ENCODE measurements at regions not wholly inside any gene's neighbourhood (a gene's known extent, or its start where the extent isn't known, plus 50 kb on each side); places are given as distances from the start of the nearest gene placed in this dataset.

DNA sequence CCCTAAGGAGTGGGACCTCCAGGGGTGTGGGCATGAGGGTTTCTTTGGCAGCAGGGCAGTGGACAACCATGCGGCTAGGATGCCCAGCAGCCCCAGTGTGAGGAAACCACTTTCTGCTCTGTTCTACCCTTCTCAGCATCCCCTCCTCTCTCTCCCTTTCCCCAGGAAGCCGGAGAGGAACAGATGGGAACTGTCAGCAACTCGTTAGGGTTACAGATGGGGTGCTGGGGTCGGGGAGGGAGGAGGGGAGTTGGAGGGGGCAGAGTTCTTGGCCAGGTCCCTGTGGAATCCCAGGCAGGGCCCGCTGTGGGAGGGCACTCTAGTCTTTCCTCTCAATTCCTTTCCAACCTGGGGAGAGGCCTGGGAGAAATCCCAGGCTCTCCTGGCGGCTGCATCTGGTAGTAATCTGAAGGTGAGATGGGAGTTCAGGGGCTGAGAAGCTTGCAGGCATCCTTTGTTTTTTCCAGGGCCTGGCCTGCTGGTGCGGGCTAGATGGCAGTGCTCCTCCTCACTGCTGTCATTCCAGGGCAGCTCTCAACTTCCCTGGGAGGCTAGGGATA lies 93.9 kb upstream of the CSF3R start:
- DNase-seq (ENCODE audit: low read depth in 2 of 2): no peak

DNA sequence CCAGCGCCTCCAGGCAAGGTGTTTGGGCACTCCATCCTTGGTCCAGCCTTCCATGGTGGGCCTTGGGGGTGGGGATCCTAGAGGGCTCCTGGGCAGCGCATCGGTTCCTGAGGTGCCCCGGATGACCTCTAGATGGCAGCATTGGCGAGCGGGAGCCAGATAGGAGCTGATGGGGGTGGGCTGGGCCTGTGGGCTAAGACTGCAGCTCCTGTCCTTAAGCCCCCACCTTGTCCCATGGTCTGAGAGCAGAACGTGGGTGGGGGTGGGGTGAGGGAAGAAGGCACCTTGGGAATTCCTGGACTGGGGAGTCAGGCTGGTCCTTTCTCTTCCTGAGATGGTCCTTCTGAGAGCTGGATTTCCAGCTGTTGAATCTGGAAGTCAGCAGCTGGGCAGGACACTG lies 93.4 kb upstream of the CSF3R start:
- DNase-seq (ENCODE audit: low read depth in 2 of 2): peak; percentile 3 to 5

DNA sequence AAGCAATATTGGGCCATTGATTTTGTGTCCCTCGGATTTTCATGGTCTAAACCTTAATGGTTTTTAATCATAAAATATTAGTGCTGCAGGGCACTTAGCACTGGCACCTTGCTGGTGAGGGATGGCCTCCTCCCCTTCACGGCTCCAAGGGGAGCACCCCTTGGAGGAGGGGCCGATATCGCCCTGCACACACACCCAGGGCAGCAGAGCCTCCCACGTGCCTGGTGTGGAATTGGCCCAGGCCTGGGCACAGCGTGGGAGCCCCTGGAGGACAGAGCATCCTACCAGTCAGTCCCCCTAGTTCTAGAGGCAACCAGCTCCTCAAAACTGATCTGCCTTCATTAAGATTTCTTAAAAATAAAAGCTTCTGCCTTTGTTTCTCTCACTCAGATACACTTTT lies 90.7 kb upstream of the CSF3R start:
- DNase-seq (ENCODE audit: low read depth in 2 of 2): no peak

DNA sequence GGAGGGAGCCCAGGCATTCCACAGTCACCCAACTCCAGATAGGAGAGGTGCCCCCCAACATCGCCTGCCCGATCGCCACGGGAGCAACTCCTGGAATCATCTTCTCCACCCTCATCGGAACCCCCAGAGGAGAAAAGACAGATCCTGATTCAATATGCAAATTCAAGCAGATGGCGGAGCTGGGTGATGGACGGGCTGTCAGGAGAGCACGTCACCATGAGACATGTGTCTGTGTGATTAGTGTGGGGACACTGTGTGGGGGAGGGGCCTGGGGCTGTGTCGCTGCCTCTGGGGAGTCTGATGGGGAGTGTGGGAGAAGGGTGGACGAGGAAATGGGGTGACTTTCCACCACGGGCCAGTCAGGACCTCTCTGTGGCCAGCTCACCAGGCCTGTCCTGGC lies 90.2 kb upstream of the CSF3R start:
- DNase-seq (ENCODE audit: low read depth in 2 of 2): no peak

DNA sequence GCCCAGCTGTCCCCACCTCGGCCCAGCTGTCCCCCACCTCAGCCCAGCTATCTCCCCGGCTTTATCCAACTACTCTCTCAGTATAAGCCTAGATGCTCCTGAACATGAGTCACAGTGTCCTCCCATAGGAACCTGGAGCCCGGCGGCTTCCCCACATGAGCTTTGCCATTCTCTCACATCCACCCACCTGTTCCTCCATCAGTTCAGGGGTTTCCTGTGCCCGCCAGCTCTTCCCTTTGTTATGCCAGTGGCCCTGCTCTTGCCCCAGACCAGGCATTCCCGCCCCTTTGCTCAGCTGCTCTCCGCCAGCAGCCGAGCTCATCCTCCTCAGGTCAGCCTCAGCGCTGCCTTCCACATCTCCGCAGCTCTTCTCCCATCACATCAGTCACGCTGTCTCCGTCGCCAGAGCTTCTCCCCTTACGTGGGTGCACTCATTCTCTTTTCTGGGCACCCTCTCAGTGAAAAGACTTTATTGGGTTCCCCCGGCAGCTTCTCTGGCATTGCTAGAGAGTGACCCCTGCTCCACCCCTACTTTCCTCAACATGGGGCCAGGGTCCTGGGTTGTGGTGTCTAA lies 89.5 kb upstream of the CSF3R start:
- DNase-seq (ENCODE audit: low read depth in 2 of 2): no peak

DNA sequence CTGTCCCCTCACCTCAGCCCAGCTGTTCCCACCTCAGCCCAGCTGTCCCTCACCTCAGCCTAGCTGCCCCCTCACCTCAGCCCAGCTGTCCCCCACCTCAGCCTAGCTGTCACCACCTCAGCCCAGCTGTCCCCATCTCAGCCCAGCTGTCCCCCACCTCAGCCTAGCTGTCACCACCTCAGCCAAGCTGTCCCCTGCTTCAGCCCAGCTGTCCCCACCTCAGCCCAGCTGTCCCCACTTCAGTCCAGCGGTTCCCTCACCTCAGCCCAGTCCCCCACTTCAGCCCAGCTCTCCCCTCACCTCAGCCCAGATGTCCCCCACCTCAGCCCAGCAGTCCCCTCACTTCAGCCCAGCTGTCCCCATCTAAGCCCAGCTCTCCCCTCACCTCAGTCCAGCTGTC lies 88.4 kb upstream of the CSF3R start:
- DNase-seq (ENCODE audit: low read depth in 2 of 2): no peak

DNA sequence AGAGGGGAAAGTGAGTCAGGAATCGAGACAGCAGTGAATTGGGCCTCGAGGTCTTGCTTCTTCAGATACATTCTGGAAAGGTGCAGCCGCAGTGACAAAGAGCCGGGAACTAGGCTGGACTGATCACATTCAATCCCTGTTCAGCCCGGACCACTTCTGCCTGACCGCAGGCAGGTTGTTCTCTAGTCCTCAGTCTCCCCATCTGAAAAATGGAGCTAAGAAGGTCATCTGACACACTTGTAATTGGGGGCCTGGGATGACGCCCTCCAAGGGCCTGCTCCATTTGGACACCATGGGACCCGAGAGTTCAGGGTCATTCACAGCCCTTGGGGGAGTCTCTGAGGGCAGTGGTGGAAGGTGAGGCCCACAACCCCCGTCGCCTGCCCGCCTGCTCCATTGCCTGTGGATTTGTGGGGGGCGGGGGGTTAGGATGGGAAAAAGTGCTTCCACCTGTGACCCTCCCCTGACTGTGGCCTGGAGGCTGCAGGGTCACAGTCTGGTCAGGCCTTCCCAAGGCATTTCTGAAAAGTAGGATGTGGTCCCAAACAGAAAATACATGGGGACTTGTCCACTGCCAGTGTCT lies 87.9 kb upstream of the CSF3R start:
- no peak for DNase-seq (ENCODE audit: low read depth in 2 of 2)

DNA sequence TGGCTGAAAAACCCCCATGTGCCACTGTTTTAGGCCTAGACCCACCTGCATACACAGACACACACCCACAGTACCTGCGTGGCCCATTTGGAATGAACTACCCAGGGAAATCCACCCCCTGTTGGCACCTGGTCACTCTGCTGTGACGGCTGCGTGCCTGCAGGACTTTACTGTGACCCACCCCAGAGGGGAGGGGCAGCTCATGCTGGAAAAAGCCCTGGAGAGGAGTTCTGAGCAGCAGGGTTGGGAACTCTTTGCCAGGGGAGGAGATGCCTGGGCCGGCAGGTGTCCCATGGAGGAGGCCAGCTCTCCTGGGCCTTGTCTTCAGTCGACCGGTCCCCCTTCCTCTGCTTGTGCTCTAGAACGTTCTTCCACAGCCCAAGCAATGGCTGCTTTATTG lies 87.3 kb upstream of the CSF3R start:
- DNase-seq (ENCODE audit: low read depth in 2 of 2): no peak

DNA sequence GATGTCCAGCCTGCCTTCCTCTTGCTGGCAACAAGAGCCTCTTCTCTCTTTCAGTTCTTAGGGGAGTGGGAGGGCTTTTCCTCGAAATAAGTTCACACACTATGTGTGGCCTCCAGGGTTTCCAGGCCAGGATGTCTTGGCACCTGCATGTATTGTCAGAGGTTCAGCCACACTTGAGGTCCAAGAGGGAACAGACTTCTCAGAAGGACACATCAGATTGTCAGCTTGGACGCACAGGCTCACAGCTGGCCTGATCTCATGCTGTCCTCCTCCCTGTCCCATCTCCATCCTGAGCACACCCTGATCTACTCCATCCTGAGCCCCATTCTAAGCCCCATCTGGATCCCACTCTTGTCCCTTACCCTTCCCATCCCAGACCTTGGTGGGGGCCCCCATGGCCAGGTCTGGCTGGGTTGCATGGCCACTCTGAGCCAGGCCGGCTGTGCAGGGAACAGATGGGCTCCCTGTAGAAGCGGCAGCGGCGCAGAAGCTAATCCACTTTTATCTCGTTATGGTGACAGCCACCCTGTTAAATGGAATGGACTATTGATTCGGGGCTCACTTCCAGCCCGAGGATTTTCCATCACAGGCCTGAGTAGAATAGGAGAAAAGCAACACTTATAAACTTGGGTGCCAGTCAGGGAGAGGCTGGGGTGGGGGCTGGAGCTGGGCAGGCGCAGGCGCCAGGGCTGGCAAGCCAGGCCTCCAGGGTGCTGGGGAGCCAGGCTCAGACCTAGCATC lies 85.1 kb upstream of the CSF3R start:
- DNase-seq (ENCODE audit: low read depth in 2 of 2): no peak

DNA sequence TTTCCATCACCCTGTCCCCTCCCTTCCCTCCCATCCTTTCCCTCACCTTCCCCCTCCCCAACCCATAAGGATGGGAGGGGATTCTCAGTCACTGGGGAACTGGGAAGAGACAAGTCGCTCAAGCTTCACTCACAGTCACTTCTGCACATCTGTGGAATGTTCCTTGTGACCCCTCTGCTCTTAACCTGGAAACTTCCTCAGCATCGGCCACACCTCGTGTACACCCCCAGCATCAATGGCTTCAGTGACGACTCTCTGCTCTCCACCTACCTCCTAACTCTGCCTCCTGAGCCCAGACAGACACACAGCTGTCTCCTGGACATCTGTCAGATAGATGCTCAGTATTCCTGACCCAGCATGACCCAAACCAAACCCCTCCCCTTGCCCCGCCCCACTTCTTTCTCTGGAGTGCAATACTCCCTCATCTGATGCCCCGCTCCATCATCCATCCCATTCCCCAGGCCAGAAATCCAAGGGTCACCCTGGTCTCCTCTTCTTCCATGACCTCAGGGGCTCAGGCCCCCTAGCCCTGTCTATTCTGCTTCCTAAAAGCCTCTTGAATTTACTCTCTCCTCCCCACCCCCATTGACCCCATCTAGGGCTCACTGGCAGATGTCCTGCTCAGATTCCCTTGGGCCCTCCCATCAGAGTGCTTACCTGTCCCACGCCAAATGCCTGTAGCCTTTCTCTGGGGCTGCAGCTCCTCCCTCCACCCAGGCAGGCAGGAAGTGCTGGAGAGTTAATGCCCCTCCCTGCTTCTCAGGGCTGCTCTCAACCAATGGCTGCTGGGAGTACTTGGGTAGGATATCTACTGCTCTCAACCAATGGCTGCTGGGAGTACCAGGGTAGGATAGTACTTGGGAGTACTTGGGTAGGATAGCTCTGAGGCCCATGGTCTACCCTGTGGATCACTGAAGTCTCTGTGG lies 83.1 kb upstream of the CSF3R start:
- no peak for DNase-seq (ENCODE audit: low read depth in 2 of 2)

DNA sequence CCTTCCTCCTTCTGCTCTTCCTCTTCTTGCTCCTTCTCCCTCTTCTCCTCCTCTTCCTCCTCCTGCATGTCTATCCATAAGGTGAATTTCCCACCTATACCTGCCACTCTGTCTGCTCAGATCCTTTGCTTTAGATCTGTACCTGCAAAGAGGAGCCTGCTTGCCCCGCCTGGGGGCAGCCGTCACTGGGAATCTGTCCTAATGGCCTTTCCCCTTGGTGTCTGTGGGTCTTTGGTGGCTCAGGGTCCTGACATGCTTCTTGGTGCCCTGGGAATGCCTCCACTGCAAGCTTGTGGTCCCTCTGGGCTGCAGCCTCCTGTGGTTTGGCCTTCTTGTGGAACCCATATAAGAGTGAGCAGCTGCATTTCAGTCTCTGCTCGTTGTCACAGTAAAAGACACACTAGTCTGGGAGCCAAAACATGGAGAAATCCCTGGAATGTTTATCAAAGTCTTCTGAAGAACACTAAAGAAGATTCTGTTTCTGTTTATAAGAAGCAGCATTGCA lies 79.5 kb upstream of the CSF3R start:
- no peak for DNase-seq (ENCODE audit: low read depth in 2 of 2)

DNA sequence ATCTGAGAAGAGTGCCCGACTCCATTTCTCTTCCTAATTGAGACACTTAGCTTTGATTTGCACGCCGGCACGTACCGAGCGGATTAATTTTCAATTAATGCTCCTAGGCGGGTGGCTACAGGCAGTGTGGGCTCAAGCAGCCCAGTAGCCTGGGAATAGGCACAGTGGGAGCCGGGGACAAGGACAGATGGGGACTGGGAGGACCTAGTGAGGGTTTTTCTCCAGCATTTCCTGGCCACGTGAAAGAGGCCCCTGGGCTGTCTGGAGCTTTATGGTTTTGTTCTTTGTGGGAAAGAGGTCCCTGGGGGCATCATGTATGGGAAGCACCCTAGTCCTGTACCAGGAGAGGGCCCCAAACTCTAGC lies 78.6 kb upstream of the CSF3R start:
- DNase-seq (ENCODE audit: low read depth in 2 of 2): no peak

DNA sequence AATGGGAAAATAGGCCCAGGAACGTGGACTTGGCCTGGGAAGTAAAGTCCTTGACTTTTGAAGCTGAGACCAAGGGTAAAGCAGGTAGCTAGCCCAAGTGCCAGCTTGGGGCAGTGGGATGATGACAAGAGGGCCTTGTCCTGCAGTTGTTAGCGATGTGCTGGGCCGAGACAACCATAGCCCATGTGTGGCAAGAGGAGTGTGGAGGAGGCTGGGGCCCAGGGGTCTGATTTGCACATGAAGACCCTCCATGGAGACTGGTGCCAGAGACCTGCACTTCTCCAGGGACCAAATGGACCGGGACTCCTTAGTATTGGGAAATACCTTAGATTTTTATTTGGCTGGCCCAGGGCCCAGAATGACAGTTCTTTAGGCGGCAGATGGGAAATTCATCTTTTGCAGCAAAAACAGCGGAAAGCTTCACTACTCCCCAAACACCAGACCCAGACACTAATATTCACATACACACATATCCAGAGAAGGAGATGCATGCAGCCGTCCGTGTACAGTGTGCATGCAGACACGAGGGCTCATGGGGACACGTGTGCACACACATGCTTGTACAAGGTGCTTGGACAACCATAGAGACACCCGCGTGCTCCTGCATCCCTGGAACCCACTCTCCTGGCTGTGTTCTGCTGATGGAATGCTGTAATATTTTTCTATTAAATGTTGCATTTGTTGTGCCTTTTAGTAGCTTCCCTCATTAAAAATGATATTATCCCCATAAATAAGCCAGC lies 78.1 kb upstream of the CSF3R start:
- no peak for DNase-seq (ENCODE audit: low read depth in 2 of 2)

DNA sequence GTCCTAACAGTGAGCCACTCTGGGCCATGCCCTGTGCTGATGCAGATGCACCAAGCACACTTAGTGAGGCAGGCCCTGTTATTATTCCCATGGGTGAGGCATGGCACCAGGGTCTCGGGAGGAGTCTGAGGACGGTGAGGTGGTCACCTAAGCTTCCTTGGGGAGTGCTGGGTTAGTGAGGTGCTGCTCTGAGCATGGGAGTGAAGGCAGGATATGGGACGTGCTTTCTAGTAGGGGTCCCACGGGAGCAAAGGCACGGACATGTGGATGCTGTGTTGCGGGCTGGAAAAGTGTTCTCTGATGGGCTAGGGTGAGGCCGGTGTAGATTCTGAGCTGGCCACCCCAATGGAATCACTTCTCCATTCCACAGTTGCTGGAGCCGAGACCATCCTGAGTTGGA lies 77.5 kb upstream of the CSF3R start:
- DNase-seq (ENCODE audit: low read depth in 2 of 2): no peak

DNA sequence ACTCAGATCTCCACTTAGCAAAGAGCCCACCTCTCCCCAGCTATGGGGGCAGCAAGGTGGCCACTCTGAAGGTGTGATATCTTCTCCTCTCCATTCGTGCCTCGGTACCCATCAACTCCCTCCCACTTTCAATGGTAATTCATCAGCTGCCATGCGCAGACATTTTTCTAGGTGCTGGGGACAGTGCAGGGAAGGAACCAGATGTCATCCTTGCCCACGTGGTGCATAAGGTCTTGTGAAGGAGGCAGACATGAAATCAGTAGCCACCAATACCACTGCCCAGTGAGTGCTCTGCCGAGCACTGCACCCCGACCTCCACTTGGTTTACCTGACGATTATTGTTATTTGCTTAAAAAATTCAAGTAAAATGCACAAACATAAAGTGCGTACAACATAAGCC lies 76.3 kb upstream of the CSF3R start:
- no peak for DNase-seq (ENCODE audit: low read depth in 2 of 2)

DNA sequence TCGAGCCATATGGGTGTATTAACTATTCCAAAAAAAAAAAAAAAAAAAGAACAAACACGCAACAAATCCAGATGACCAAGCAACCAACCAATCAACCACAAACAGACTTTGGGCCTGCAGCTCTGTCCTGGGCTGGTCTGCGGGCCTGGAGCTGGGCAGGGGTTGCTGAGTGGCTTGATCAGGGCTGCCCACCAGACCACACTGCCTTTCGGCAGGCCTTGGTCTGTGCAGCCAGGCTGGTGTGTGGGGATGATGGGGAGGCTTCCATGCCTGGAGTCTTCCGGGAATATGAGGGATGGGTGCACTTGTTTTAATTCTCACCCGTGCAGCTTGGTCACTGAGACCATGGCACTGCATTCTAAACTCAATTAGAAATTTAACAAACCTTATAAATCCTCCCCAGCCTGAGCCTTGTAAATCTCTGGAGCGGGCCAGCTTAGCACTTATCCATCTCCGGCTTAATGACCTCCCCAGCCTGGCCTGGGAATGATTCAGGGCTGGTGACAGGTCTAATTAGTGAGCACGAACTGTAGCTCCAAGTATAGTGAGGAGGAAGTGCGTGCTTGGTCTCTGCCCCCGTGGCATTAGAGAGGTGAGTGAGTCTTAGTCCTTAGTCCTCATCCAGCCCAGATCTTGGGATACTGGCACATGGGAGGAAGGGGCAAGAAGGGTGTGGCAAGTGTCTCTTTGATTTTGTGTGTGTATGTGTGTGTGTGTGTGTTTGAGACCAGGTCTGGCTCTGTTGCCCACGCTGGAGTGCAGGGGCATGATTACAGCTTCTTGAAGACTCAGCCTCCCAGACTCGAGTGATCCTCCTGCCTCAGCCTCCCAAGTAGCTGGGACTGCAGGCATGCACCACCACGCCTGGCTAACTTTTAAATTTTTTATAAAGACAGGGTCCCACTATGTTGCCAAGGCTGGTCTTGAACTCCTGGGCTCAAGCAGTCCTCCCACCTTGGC lies 74.6 kb upstream of the CSF3R start:
- DNase-seq (ENCODE audit: low read depth in 2 of 2): no peak

DNA sequence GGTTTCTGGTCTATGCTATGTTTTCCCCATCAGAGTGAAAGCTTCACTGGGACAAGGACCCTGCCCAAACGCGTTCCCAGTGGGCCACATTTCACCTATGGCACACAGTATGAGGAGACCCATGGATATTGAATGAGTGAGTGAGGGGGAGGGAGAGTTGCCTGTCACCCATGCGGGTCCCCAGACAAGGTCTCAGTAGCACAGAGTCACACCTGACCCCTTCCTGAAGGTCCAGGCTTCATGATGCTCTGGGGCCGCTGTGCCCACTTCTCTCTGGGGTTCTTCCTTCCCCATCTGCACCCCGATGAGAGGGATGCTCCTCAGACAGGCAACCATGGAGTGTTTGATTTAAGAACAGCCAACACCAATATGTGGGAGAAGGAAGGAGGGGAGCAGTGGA lies 72.3 kb upstream of the CSF3R start:
- no peak for DNase-seq (ENCODE audit: low read depth in 2 of 2)

DNA sequence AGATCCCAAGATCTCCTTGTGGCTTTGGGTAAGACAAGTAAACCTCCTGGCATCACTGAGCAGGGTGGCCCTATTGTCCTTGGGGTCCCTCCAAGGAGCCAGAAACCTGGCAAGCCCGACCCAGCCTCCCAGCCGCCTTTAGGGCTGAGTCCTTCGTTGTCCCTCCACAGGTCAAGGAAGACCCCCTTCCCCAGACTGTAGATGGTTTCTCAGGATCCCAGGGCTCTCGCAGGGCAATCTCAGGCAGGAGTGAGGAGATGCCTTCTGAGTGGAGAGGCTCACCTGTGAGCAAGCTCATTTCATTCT lies 71.6 kb upstream of the CSF3R start:
- DNase-seq (ENCODE audit: low read depth in 2 of 2): no peak

DNA sequence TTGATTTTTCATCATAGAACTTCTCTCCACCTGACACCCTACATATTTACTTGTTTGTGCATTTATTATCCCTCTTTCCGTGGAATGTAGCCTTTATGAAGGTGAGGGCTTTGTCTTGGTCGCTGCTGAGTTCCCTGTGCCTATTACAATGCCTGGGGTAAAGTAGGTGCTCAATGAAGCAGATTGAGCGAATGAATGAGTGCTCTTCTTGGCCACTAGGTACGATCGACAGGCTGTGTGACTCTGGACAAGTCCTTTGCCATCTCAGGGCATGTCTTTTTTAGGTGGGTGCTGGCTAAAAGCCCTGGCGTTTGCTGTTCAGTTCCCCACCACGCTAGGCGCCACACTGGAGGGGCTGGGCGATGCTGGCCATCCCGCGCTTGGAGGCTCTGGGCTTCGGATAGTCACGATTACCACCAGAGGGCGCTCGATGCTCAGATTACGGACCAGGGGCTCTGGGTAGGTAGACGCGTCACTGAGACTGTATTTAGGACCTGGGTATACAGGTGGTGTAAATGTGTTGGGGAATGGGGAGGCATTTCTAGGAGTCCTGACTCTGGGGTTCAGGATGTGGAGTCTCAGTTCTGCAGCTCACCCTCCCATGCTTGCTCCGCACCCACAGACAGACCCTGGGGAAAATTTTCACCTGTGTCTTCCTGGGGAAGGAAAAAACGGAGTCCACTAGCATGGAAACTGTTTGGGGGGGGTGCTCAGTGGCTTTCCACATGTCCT lies 71.0 kb upstream of the CSF3R start:
- peak; percentile 10 to 14 for DNase-seq (ENCODE audit: low read depth in 2 of 2)

Data from stimulated activated CD8-positive, alpha-beta memory T cell treated with anti-CD3 and anti-CD28 coated beads, Interleukin-15, amount 100 ng/mL, for 4 hours (primary cell).